ENCODE measurements at regions not wholly inside any gene's neighbourhood (a gene's known extent, or its start where the extent isn't known, plus 50 kb on each side); places are given as distances from the start of the nearest gene placed in this dataset.

DNA sequence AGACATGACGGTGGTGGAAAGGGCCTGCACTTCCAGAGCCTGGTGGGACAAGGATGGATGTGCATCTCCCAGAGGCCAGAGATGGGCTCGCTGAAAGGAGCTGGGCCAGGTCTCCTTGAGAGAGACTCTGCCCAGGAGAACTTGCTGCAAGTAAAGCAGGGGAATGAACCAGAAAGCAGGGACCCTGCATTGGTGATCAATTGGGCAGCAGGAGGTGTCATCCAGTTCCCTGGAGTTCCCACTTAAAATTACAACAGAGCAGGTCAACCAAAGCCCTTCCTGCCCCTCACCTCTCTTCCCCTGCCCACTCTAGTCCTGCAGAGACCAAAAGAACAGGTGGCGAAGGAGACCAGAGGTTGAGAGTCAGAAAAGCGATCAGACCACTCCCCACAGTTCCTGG lies 69.7 kb upstream of the CAB39 start:
- DNase-seq (ENCODE audit: low read depth): no peak
- TF ChIP-seq, protein P1, sequence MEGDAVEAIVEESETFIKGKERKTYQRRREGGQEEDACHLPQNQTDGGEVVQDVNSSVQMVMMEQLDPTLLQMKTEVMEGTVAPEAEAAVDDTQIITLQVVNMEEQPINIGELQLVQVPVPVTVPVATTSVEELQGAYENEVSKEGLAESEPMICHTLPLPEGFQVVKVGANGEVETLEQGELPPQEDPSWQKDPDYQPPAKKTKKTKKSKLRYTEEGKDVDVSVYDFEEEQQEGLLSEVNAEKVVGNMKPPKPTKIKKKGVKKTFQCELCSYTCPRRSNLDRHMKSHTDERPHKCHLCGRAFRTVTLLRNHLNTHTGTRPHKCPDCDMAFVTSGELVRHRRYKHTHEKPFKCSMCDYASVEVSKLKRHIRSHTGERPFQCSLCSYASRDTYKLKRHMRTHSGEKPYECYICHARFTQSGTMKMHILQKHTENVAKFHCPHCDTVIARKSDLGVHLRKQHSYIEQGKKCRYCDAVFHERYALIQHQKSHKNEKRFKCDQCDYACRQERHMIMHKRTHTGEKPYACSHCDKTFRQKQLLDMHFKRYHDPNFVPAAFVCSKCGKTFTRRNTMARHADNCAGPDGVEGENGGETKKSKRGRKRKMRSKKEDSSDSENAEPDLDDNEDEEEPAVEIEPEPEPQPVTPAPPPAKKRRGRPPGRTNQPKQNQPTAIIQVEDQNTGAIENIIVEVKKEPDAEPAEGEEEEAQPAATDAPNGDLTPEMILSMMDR (IDR thresholded peaks at IDR 0.05; ENCODE audit: insufficient read depth, low read length): no peak

DNA sequence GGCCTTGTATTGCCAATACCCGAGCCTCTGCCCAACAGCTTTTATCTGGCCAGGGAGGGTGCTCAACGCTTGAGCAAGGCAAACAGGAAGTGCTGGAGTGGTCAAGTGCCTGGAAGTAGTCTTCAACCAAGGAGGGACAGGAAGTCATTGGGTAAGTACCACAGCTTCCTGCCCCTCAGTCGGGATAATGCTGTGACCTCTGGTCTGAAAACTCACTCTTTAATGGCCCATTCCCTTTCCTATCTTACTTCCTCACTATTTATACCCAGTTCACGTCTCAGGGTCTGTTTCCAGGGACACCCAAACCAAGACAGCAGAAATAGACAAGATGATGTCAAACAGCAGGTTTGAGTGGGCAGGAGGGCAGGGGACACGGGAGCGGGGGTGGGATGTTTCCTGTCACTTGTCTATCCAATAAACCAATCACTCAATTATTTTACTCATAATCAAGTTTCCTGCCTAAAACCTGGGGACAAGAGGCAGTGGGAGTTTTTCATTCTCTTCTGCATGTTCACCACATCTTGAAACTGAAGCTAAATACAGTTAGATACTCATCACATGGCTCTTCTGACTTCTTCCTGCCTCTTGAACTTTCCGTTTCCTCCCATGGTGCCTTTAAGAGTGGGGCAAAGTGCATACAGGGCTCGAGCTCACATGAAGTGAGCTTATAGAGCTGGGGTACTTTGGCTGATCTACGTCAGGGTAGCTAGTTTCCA lies 68.9 kb upstream of the CAB39 start:
- H3K4me3 ChIP-seq (ENCODE audit: low read depth, low read length): no peak overlapping the region
- TF ChIP-seq, protein P1 (IDR thresholded peaks at IDR 0.05; ENCODE audit: insufficient read depth, low read length): no peak
- no peak for DNase-seq (ENCODE audit: low read depth)

More for the DNA sequence above, 69.7 kb upstream of the CAB39 start:
- H3K4me3 ChIP-seq (ENCODE audit: low read depth, low read length): no peak overlapping the region

DNA sequence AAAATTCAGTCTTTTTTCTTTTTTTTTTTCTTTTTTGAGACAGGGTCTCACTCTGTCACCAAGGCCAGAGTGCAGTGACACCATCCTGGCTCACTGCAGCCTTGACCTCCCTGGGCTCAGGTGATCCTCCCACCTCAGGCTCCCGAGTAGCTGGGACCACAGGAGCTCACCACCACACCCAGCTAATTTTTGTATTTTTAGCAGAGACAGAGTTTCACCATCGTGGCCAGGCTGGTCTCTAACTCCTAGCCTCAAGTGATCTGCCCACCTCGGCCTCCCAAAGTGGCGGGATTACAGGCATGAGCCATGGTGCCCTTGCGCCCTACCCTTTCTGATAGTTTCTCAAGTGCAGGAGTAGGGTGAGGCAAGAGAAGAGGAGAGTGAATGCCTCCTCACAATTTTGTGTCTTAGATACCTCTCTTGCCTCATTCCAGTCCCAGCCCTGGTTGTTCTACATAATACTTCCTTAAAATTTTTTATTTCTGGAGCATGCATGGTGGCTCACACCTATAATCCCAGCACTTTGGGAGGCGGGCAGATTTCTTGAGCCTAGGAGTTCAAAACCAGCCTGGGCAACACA lies 68.2 kb upstream of the CAB39 start:
- no peak overlapping the region for H3K4me3 ChIP-seq (ENCODE audit: low read depth, low read length)

DNA sequence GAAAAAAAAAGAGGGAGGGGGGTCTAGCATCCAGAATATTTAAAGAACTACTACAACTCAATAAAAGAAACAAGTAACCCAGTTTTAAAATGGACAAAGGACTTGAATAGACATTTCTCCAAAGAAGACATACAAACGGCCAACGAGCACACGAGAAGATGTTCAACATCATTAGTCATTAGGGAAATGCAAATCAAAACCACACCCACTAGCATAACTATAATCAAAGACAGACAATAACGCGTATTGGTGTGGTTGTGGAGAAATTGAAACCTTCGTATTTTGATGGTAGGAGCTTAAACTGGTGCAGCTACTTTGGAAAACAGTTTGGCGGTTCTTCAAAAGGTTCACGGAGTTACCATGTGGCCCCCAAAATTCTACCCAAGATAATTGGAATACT lies 64.3 kb upstream of the CAB39 start:
- no peak overlapping the region for H3K4me3 ChIP-seq (ENCODE audit: low read depth, low read length)
- TF ChIP-seq, protein P1 (IDR thresholded peaks at IDR 0.05; ENCODE audit: insufficient read depth, low read length): no peak
- no peak for DNase-seq (ENCODE audit: low read depth)

More for the DNA sequence above, 68.2 kb upstream of the CAB39 start:
- DNase-seq (ENCODE audit: low read depth): no peak
- TF ChIP-seq, protein P1 (IDR thresholded peaks at IDR 0.05; ENCODE audit: insufficient read depth, low read length): no peak

DNA sequence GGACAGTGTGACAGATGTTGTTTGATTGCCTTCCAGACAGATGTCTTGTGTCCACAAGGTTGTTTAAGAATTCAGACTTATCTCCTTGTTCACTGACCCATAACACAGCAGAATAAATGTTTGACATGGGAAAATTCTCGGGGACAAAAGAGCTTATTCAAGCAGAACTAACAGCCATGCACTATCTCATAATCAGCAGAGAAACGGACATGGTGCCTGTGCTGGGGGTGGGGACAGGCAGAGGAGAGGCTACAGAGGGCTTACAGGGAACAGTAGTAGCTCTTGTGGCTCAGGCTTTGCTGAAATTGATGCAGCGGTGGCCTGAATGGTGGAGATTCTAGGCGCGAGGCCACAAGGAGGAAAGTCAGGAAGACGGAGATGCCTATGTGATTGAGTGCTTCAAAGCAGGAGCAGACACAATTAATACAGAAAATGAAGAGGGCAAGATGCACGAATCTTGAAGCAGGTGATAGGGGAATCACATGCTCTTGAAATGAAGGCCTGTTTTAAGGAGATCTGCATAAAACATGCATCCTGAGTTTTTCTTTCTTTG lies 62.0 kb upstream of the CAB39 start:
- no peak for DNase-seq (ENCODE audit: low read depth)
- H3K4me3 ChIP-seq (ENCODE audit: low read depth, low read length): no peak overlapping the region
- TF ChIP-seq, protein P1 (IDR thresholded peaks at IDR 0.05; ENCODE audit: insufficient read depth, low read length): no peak

DNA sequence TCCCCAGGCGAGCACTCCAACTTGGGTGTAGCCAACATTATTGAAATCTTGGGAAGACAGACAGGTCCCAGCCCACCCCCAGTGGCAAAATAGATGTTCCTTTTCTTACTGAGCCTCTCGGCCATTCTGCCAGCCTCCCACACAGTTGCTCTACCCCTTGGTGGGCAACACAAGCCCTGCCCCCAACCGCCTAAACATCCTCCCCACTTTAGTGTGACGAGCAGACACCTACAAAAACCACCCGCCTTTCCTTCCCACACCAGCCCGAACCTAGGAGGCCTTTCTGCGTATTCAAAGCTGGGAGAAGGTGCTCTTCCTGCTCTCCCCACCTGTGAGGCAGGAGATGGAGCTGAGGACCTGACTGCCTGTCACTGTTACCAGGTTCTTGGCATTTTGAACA lies 58.6 kb upstream of the CAB39 start:
- TF ChIP-seq, protein P1 (IDR thresholded peaks at IDR 0.05; ENCODE audit: insufficient read depth, low read length): no peak
- DNase-seq (ENCODE audit: low read depth): no peak
- no peak overlapping the region for H3K4me3 ChIP-seq (ENCODE audit: low read depth, low read length)
